OCI-LY7 (cell line): ENCODE measurements at regions not wholly inside any gene's neighbourhood (a gene's known extent, or its start where the extent isn't known, plus 50 kb on each side); places are given as distances from the start of the nearest gene placed in this dataset.
"Not testable (repeated sequence)": the region's sequence is repeated elsewhere in the genome, so short reads cannot be mapped to it uniquely, and the experiment has no call there.

Source experiments
- BruUV-seq: library from RNA; stranded (reverse); fragments of 400-500 nt; replicated peaks from 2 replicates; lab custom pipeline; 2021; lab: Mats Ljungman, UMichigan
- CTCF ChIA-PET: fragments of 300-600 bp; sonication (Branson Sonifier 250); formaldehyde crosslinking; loops from one replicate; lab custom pipeline; 2022; ENCODE audit warnings: antibody characterized with exemption; ENCODE audit not compliant: unreplicated experiment; lab: Charles Lee
- POLR2A ChIA-PET: fragments of 300-600 bp; sonication (Branson Sonifier 250); formaldehyde crosslinking; loops from one replicate; lab custom pipeline; 2022; ENCODE audit warnings: antibody characterized with exemption; lab: Charles Lee
- DNase-seq: peaks from one replicate; pipeline ENCODE4 v3.0.0-alpha.2; 2015; ENCODE audit warnings: low spot score
- H2AFZ ChIP-seq: fragments of 200-600 bp; sonication (generic), shearing (Covaris generic); 2 replicates; pipeline ENCODE4 v1.6.1; 2014; ENCODE audit warnings: mild to moderate bottlenecking, antibody characterized with exemption, low read length, moderate library complexity
- H3K27ac ChIP-seq: fragments of 200-600 bp; sonication (generic); 2 replicates; pipeline ENCODE4 v1.5.1; 2014; ENCODE audit warnings: mixed run types, low read depth, mild to moderate bottlenecking, moderate library complexity, low read length, inconsistent platforms; ENCODE audit not compliant: poor library complexity, severe bottlenecking
- H3K36me3 ChIP-seq: fragments of 200-600 bp; sonication (generic); 2 replicates; pipeline ENCODE4 v1.6.1; 2014; ENCODE audit warnings: mild to moderate bottlenecking, antibody characterized with exemption, low read length, moderate library complexity, mixed read lengths; ENCODE audit not compliant: insufficient read depth
- H3K4me1 ChIP-seq: fragments of 200-600 bp; sonication (generic); 2 replicates; pipeline ENCODE4 v1.5.1; 2014; ENCODE audit warnings: mild to moderate bottlenecking, low read length; ENCODE audit not compliant: insufficient read depth, poor library complexity, severe bottlenecking
- H3K4me2 ChIP-seq: fragments of 200-600 bp; sonication (generic); 2 replicates; pipeline ENCODE4 v1.6.1; 2014; ENCODE audit warnings: mild to moderate bottlenecking, low read length
- H3K4me3 ChIP-seq: fragments of 200-600 bp; sonication (generic); 2 replicates; pipeline ENCODE4 v1.5.1; 2014; ENCODE audit warnings: mild to moderate bottlenecking, low read depth, low read length; ENCODE audit not compliant: poor library complexity, severe bottlenecking
- H3K79me2 ChIP-seq: fragments of 200-600 bp; sonication (generic); 2 replicates; pipeline ENCODE4 v1.6.1; 2016; ENCODE audit warnings: low read depth, mild to moderate bottlenecking, low read length, moderate library complexity, mixed read lengths; ENCODE audit not compliant: insufficient read depth
- H3K9me2 ChIP-seq: fragments of 200-600 bp; sonication (generic); 2 replicates; pipeline ENCODE4 v1.6.1; 2016; ENCODE audit warnings: mild to moderate bottlenecking, low read length, mixed read lengths; ENCODE audit not compliant: insufficient read depth
- H3K9me3 ChIP-seq: fragments of 200-600 bp; sonication (generic); 2 replicates; pipeline ENCODE4 v1.6.1; 2014; ENCODE audit warnings: mild to moderate bottlenecking, mixed run types, low read length, mixed read lengths
- H4K20me1 ChIP-seq: fragments of 200-600 bp; sonication (generic); 2 replicates; pipeline ENCODE4 v1.6.1; 2014; ENCODE audit warnings: mild to moderate bottlenecking, antibody characterized with exemption, low read length, moderate library complexity, mixed read lengths; ENCODE audit not compliant: insufficient read depth
- EZH2phosphoT487 ChIP-seq: fragments of 200-600 bp; sonication (generic); IDR thresholded peaks from 2 replicates; pipeline ENCODE4 v1.6.1; 2018; ENCODE audit warnings: low read depth, borderline replicate concordance, mild to moderate bottlenecking, mixed run types, antibody characterized with exemption, low read length, moderate library complexity, mixed read lengths
- intact Hi-C: fragments of 100-400 bp; cut with micrococcal nuclease; formaldehyde crosslinking; loops from one replicate; pipeline ENCODE4 v1.10.0; 2022; ENCODE audit not compliant: unreplicated experiment
- TF ChIP-seq, protein P1 (sequence below): fragments of 200-600 bp; sonication (generic); conservative IDR thresholded peaks from 2 replicates; pipeline ENCODE4 v1.5.1; 2014; ENCODE audit warnings: mild to moderate bottlenecking, antibody characterized with exemption, low read length, moderate library complexity, mixed read lengths

DNA sequence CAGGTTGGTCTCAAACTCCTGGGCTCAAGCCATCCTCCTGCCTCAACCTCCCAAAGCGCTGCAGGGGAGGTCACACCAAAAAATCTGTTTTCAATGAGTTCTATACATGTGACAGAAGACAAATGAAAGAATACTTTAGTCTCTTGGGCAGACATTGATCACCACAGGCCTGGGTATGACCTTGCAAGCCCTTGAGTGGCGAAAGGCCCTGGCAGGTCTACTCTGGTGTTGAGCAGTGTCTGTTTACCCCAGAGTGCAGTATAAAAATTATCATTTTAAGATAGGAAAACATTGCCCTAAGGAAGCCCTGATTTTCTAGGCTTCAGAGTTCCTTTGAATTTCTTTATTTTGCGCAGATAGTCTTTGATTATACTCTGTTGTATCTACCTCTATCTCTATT is 61.6 kb upstream of the GBE1 start:
- Histone ChIP-seq H3K36me3 (no peaks in the 10 kb centered on the region), H3K4me1 (no peaks in the 10 kb centered on the region), H2AFZ (no peak overlapping the region), H3K27ac (no peak overlapping the region), H3K9me3 (no peaks in the 10 kb centered on the region), H3K4me2 (no peak overlapping the region), H3K4me3 (no peak overlapping the region), H3K9me2 (no peaks in the 10 kb centered on the region), H4K20me1 (no peaks in the 10 kb centered on the region), H3K79me2 (no peaks in the 10 kb centered on the region)
- TF ChIP-seq, protein P1, sequence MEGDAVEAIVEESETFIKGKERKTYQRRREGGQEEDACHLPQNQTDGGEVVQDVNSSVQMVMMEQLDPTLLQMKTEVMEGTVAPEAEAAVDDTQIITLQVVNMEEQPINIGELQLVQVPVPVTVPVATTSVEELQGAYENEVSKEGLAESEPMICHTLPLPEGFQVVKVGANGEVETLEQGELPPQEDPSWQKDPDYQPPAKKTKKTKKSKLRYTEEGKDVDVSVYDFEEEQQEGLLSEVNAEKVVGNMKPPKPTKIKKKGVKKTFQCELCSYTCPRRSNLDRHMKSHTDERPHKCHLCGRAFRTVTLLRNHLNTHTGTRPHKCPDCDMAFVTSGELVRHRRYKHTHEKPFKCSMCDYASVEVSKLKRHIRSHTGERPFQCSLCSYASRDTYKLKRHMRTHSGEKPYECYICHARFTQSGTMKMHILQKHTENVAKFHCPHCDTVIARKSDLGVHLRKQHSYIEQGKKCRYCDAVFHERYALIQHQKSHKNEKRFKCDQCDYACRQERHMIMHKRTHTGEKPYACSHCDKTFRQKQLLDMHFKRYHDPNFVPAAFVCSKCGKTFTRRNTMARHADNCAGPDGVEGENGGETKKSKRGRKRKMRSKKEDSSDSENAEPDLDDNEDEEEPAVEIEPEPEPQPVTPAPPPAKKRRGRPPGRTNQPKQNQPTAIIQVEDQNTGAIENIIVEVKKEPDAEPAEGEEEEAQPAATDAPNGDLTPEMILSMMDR = no peak
- TF ChIP-seq EZH2phosphoT487 = no peak
- DNase-seq = no peak
- intact Hi-C loops = no loop called here
- no TSS peak for BruUV-seq
- POLR2A ChIA-PET = no interaction called here
- CTCF ChIA-PET = no interaction called here

GRCh38 chr3:81816473-81817250 is 55.2 kb upstream of the GBE1 start:
- Histone ChIP-seq H3K79me2 (no peaks in the 10 kb centered on the region), H3K9me2 (no peaks in the 10 kb centered on the region), H3K4me3 (no peak overlapping the region), H3K27ac (no peak overlapping the region), H3K9me3 (no peaks in the 10 kb centered on the region), H4K20me1 (no peaks in the 10 kb centered on the region), H2AFZ (no peak overlapping the region), H3K4me1 (no peaks in the 10 kb centered on the region), H3K4me2 (no peak overlapping the region), H3K36me3 (no peaks in the 10 kb centered on the region)
- no TSS peak for BruUV-seq
- TF ChIP-seq, protein P1 = no peak
- TF ChIP-seq EZH2phosphoT487 = no peak
- intact Hi-C loops = no loop called here
- ChIA-PET CTCF (no interaction called here), POLR2A (no interaction called here)
- DNase-seq = no peak

GRCh38 chr3:81812098-81812497 is 50.7 kb upstream of the GBE1 start:
- H3K9me3 ChIP-seq, H3K4me1 ChIP-seq, H3K27ac ChIP-seq, H3K4me3 ChIP-seq, BruUV-seq, intact Hi-C loops, H4K20me1 ChIP-seq, H3K79me2 ChIP-seq, H3K36me3 ChIP-seq, DNase-seq, H3K4me2 ChIP-seq, CTCF ChIA-PET, POLR2A ChIA-PET, H2AFZ ChIP-seq, H3K9me2 ChIP-seq: not testable (repeated sequence)
